Amniotic epithelial cell (primary cell): ENCODE measurements at regions not wholly inside any gene's neighbourhood (a gene's known extent, or its start where the extent isn't known, plus 50 kb on each side); places are given as distances from the start of the nearest gene placed in this dataset.
"Not testable (repeated sequence)": the region's sequence is repeated elsewhere in the genome, so short reads cannot be mapped to it uniquely, and the experiment has no call there.

ENCODE experiments used
- DNase-seq: peaks from one replicate; pipeline ENCODE4 v3.0.0-alpha.2; 2010; ENCODE audit warnings: low read depth

- DNase-seq = no peak
Observed at GRCh38 chr2:195535911-195536522, 121.0 kb upstream of the SLC39A10 start.

- DNase-seq = no peak
Observed at GRCh38 chr2:195534971-195535370, 122.1 kb upstream of the SLC39A10 start.

GRCh38 chr2:195533771-195534642 is 123.0 kb upstream of the SLC39A10 start:
- DNase-seq = peak; percentile 93

- DNase-seq = peak; percentile 38
Observed at GRCh38 chr2:195532628-195533271, 124.3 kb upstream of the SLC39A10 start.

- no peak for DNase-seq
Observed at GRCh38 chr2:195532255-195532627, 124.8 kb upstream of the SLC39A10 start.

- DNase-seq = no peak
Observed at GRCh38 chr2:195531754-195532153, 125.3 kb upstream of the SLC39A10 start.

GRCh38 chr2:195523242-195523641 is 133.8 kb upstream of the SLC39A10 start:
- not testable (repeated sequence) for DNase-seq

- DNase-seq = no peak
Observed at GRCh38 chr2:195521589-195521988, 135.4 kb upstream of the SLC39A10 start.

- peak; percentile 95 for DNase-seq
Observed at GRCh38 chr2:195520671-195521155, 136.3 kb upstream of the SLC39A10 start.

- no peak for DNase-seq
Observed at GRCh38 chr2:195515551-195515950, 141.5 kb upstream of the SLC39A10 start.

GRCh38 chr2:195514365-195514764 is 142.7 kb upstream of the SLC39A10 start:
- no peak for DNase-seq

- no peak for DNase-seq
Observed at GRCh38 chr2:195513119-195513518, 143.9 kb upstream of the SLC39A10 start.

- no peak for DNase-seq
Observed at GRCh38 chr2:195509551-195509950, 147.5 kb upstream of the SLC39A10 start.

GRCh38 chr2:195508139-195508455 is 148.9 kb upstream of the SLC39A10 start:
- no peak for DNase-seq

- DNase-seq = no peak
Observed at GRCh38 chr2:195507447-195508138, 149.4 kb upstream of the SLC39A10 start.

GRCh38 chr2:195505701-195506100 is 151.3 kb upstream of the SLC39A10 start:
- DNase-seq = no peak

- DNase-seq = no peak
Observed at GRCh38 chr2:195503208-195503607, 153.8 kb upstream of the SLC39A10 start.

GRCh38 chr2:195501746-195502145 is 155.3 kb upstream of the SLC39A10 start:
- no peak for DNase-seq

- DNase-seq = no peak
Observed at GRCh38 chr2:195500879-195501278, 156.1 kb upstream of the SLC39A10 start.

- DNase-seq = peak; percentile 27
Observed at GRCh38 chr2:195498839-195499490, 158.1 kb upstream of the SLC39A10 start.

GRCh38 chr2:195498176-195498575 is 158.8 kb upstream of the SLC39A10 start:
- DNase-seq = peak; percentile 57

- DNase-seq = no peak
Observed at GRCh38 chr2:195496991-195497390, 160.0 kb upstream of the SLC39A10 start.
